ENCODE measurements at regions not wholly inside any gene's neighbourhood (a gene's known extent, or its start where the extent isn't known, plus 50 kb on each side); places are given as distances from the start of the nearest gene placed in this dataset.

- Histone ChIP-seq H3K27me3 (ENCODE audit: control insufficient read depth, insufficient read depth, low read length) (peaks cover 2% of the 10 kb centered on the region), H3K36me3 (ENCODE audit: control insufficient read depth, insufficient read depth, low read length) (no peaks in the 10 kb centered on the region), H3K4me3 (ENCODE audit: low read depth, low read length) (no peak overlapping the region)
- no peak for FAIRE-seq
- no peak for TF ChIP-seq CTCF (IDR thresholded peaks at IDR 0.05; ENCODE audit: insufficient read depth, low read length, severe bottlenecking)
- DNase-seq (ENCODE audit: low read depth), result no peak
Measured at GRCh38 chr11:128359515-128359914, 227.8 kb downstream of the ETS1 start.

DNA sequence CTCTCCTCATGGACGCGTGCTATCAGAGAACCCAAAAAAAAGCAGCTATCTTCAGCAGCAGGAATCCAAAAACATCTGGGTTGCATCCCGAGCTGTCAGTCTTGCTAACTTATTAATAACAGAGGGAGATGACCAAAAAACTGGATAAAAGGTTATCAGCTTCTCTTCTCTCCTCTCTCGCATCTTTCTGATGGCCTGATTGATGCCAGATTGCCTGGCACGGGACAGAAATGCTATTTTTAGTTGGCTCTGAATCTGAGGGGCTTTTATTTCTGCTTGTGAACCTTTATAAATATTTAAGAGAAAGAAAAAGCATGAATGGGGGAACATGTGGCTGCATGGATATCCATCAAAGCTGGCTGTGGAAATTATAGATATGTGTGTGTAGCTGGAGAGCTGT is 230.3 kb downstream of the ETS1 start:
- TF ChIP-seq CTCF (IDR thresholded peaks at IDR 0.05; ENCODE audit: insufficient read depth, low read length, severe bottlenecking), result no peak
- H3K27me3 ChIP-seq (ENCODE audit: control insufficient read depth, insufficient read depth, low read length), result peaks cover 2% of the 10 kb centered on the region
- H3K36me3 ChIP-seq (ENCODE audit: control insufficient read depth, insufficient read depth, low read length), result no peaks in the 10 kb centered on the region
- FAIRE-seq (no peak), DNase-seq (ENCODE audit: low read depth) (no peak)
- H3K4me3 ChIP-seq (ENCODE audit: low read depth, low read length), result no peak overlapping the region

GRCh38 chr11:128355558-128355957 is 231.8 kb downstream of the ETS1 start:
- no peak for TF ChIP-seq CTCF (IDR thresholded peaks at IDR 0.05; ENCODE audit: insufficient read depth, low read length, severe bottlenecking)
- Histone ChIP-seq H3K36me3 (ENCODE audit: control insufficient read depth, insufficient read depth, low read length) (no peaks in the 10 kb centered on the region), H3K27me3 (ENCODE audit: control insufficient read depth, insufficient read depth, low read length) (peaks cover 2% of the 10 kb centered on the region), H3K4me3 (ENCODE audit: low read depth, low read length) (no peak overlapping the region)
- DNase-seq (ENCODE audit: low read depth), result no peak
- FAIRE-seq, result no peak

GRCh38 chr11:128354476-128354875 is 232.9 kb downstream of the ETS1 start:
- DNase-seq (ENCODE audit: low read depth), result peak; percentile 12
- Histone ChIP-seq H3K27me3 (ENCODE audit: control insufficient read depth, insufficient read depth, low read length) (peaks cover 2% of the 10 kb centered on the region), H3K36me3 (ENCODE audit: control insufficient read depth, insufficient read depth, low read length) (no peaks in the 10 kb centered on the region), H3K4me3 (ENCODE audit: low read depth, low read length) (no peak overlapping the region)
- TF ChIP-seq CTCF (IDR thresholded peaks at IDR 0.05; ENCODE audit: insufficient read depth, low read length, severe bottlenecking), result no peak
- no peak for FAIRE-seq

DNA sequence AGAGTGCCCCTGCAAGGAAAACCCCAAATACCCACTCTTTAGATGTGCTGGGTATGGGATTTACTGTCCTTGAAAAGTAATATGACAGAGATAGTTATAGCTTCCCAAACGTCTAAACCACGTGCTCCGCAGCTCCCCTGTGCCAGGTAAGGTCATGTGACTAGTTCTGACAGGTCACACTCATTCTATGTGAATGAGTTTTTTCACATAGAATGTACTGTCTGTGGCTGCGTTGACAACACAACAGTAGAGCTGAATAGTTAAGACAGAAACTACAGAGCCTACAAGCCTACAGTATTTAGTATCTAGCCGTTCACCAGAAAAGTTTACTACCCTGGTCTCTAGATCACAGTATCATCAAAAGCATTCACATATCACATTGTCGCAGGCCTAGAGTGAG is 236.2 kb downstream of the ETS1 start:
- FAIRE-seq, result no peak

More for the DNA sequence above, 236.2 kb downstream of the ETS1 start:
- no peak for TF ChIP-seq CTCF (IDR thresholded peaks at IDR 0.05; ENCODE audit: insufficient read depth, low read length, severe bottlenecking)
- Histone ChIP-seq H3K27me3 (ENCODE audit: control insufficient read depth, insufficient read depth, low read length) (no peaks in the 10 kb centered on the region), H3K4me3 (ENCODE audit: low read depth, low read length) (no peak overlapping the region), H3K36me3 (ENCODE audit: control insufficient read depth, insufficient read depth, low read length) (no peaks in the 10 kb centered on the region)
- no peak for DNase-seq (ENCODE audit: low read depth)

Measured in bronchial epithelial cell (primary cell).